ENCODE measurements at regions not wholly inside any gene's neighbourhood (a gene's known extent, or its start where the extent isn't known, plus 50 kb on each side); places are given as distances from the start of the nearest gene placed in this dataset.

GRCh38 chr1:83813576-83813975 is 185.4 kb downstream of the TTLL7 start:
- DNase-seq: no peak

GRCh38 chr1:83810144-83810543 is 188.8 kb downstream of the TTLL7 start:
- DNase-seq: no peak

- DNase-seq: no peak
Measured at GRCh38 chr1:83808536-83808935, 190.4 kb downstream of the TTLL7 start.

- no peak for DNase-seq
Measured at GRCh38 chr1:83807821-83808220, 191.1 kb downstream of the TTLL7 start.

- DNase-seq: no peak
Measured at GRCh38 chr1:83807231-83807630, 191.7 kb downstream of the TTLL7 start.

GRCh38 chr1:83805921-83806320 is 193.0 kb downstream of the TTLL7 start:
- DNase-seq: no peak

GRCh38 chr1:83802460-83803152 is 196.3 kb downstream of the TTLL7 start:
- no peak for DNase-seq

GRCh38 chr1:83802023-83802422 is 196.9 kb downstream of the TTLL7 start:
- DNase-seq: no peak

GRCh38 chr1:83800066-83800465 is 198.9 kb downstream of the TTLL7 start:
- DNase-seq: no peak

GRCh38 chr1:83799594-83799993 is 199.3 kb downstream of the TTLL7 start:
- DNase-seq: no peak

- DNase-seq: no peak
Measured at GRCh38 chr1:83798965-83799364, 200.0 kb downstream of the TTLL7 start.

- DNase-seq: no peak
Measured at GRCh38 chr1:83796409-83796808, 202.5 kb downstream of the TTLL7 start.

- no peak for DNase-seq
Measured at GRCh38 chr1:83794384-83794783, 204.5 kb downstream of the TTLL7 start.

GRCh38 chr1:83791821-83792437 is 207.0 kb downstream of the TTLL7 start:
- DNase-seq: no peak

- DNase-seq: no peak
Measured at GRCh38 chr1:83790446-83790845, 208.5 kb downstream of the TTLL7 start.

- DNase-seq: no peak
Measured at GRCh38 chr1:83787246-83787998, 211.5 kb downstream of the TTLL7 start.

GRCh38 chr1:83781667-83782066 is 217.3 kb downstream of the TTLL7 start:
- DNase-seq: no peak

- DNase-seq: no peak
Measured at GRCh38 chr1:83779565-83779964, 219.4 kb downstream of the TTLL7 start.

- no peak for DNase-seq
Measured at GRCh38 chr1:83777758-83778101, 221.2 kb downstream of the TTLL7 start.

GRCh38 chr1:83776913-83777757 is 221.8 kb downstream of the TTLL7 start:
- DNase-seq: no peak

- no peak for DNase-seq
Measured at GRCh38 chr1:83775977-83776603, 222.8 kb downstream of the TTLL7 start.

GRCh38 chr1:83773059-83773458 is 225.9 kb downstream of the TTLL7 start:
- no peak for DNase-seq

GRCh38 chr1:83770319-83770661 is 228.6 kb downstream of the TTLL7 start:
- DNase-seq: no peak

Measured in hematopoietic multipotent progenitor cell treated with erythropoietin and hydrocortisone succinate and interleukin-3 and kit ligand, for 8 days (in vitro differentiated cells).